B cell (primary cell): ENCODE measurements at regions not wholly inside any gene's neighbourhood (a gene's known extent, or its start where the extent isn't known, plus 50 kb on each side); places are given as distances from the start of the nearest gene placed in this dataset.

Experiments
- ATAC-seq: fragments of 200-7000 bp; cut with Tn5 transposase; one replicate; pipeline ENCODE4 v1.10.0; 2021; ENCODE audit warnings: low read depth, mild to moderate bottlenecking, moderate number of reproducible peaks, moderate library complexity
- CTCF ChIA-PET: fragments of 350-600 bp; sonication (Branson Sonifier 250); formaldehyde crosslinking; loops from one replicate; lab custom pipeline; 2021; ENCODE audit warnings: antibody characterized with exemption, inconsistent platforms; lab: Charles Lee
- POLR2A ChIA-PET: fragments of 350-600 bp; sonication (Branson Sonifier 250); formaldehyde crosslinking; loops from one replicate; lab custom pipeline; 2021; ENCODE audit warnings: antibody characterized with exemption; lab: Charles Lee
- DNase-seq: peaks from one replicate; pipeline ENCODE4 v3.0.0; 2013
- H2AFZ ChIP-seq: 2 replicates; pipeline ENCODE4 v1.6.1; 2012; ENCODE audit warnings: mild to moderate bottlenecking, low read depth, low read length; ENCODE audit not compliant: insufficient read depth, poor library complexity, severe bottlenecking
- H3K27ac ChIP-seq, 2 donors: 1 replicate in 1 of 2; 2 replicates in 1 of 2; pipeline ENCODE4 v1.5.1; 2012 to 2013; ENCODE audit warnings: low read length in 2 of 2, mild to moderate bottlenecking in 2 of 2, moderate library complexity in 1 of 2
- H3K27me3 ChIP-seq, 4 experiments: fragments of 200-600 bp in 1 of 4; sonication (generic) in 1 of 4; replicated peaks in 1 of 4; 1 replicate in 2 of 4; 2 replicates in 2 of 4; pipeline versions ENCODE4 v1.6.1 to v1.7.0; 2013 to 2016; ENCODE audit warnings: low read length in 3 of 4, mild to moderate bottlenecking in 2 of 4, mixed read lengths in 1 of 4, moderate library complexity in 1 of 4; ENCODE audit not compliant: insufficient read depth in 4 of 4, control insufficient read depth in 3 of 4; ENCODE audit errors: control extremely low read depth in 1 of 4
- H3K36me3 ChIP-seq, 2 experiments: replicated peaks in 1 of 2; 1 replicate in 1 of 2; 2 replicates in 1 of 2; pipeline versions ENCODE4 v1.6.1 to v1.7.1; 2013; ENCODE audit warnings: low read length in 1 of 2; ENCODE audit not compliant: insufficient read depth in 2 of 2, control insufficient read depth in 1 of 2; ENCODE audit errors: control extremely low read depth in 1 of 2, extremely low read depth in 1 of 2
- H3K4me1 ChIP-seq, 2 donors: fragments of 200-600 bp in 1 of 2; sonication (generic) in 1 of 2; 1 replicate in 1 of 2; 2 replicates in 1 of 2; pipeline versions ENCODE4 v1.5.1 to v1.6.1; 2013 to 2017; ENCODE audit warnings: low read length in 2 of 2; ENCODE audit not compliant: control insufficient read depth in 2 of 2, insufficient read depth in 2 of 2
- H3K4me2 ChIP-seq: replicated peaks from 2 replicates; pipeline ENCODE3; 2012; ENCODE audit warnings: mild to moderate bottlenecking, low read depth, low read length; ENCODE audit not compliant: poor library complexity, severe bottlenecking
- H3K4me3 ChIP-seq, 5 experiments: fragments of 200-600 bp in 1 of 5; sonication (generic) in 1 of 5; 1 replicate in 3 of 5; 2 replicates in 2 of 5; pipeline versions ENCODE4 v1.5.1 to v1.7.0; 2011 to 2016; ENCODE audit warnings: low read length in 4 of 5, mild to moderate bottlenecking in 4 of 5, low read depth in 2 of 5, control low read depth in 1 of 5, moderate library complexity in 1 of 5; ENCODE audit not compliant: insufficient read depth in 1 of 5; ENCODE audit errors: control extremely low read depth in 1 of 5, extremely low read depth in 1 of 5
- H3K79me2 ChIP-seq: fragments of 200-600 bp; sonication (generic); one replicate; pipeline ENCODE4 v1.6.0; 2016; ENCODE audit warnings: low read length; ENCODE audit not compliant: control insufficient read depth, insufficient read depth
- H3K9ac ChIP-seq: fragments of 200-600 bp; sonication (generic); 2 replicates; pipeline ENCODE4 v1.6.1; 2017; ENCODE audit warnings: mild to moderate bottlenecking, low read length, moderate library complexity
- H3K9me3 ChIP-seq, 3 donors: one replicate each; pipeline versions ENCODE4 v1.6.1 to v1.7.1; 2013; ENCODE audit warnings: low read length in 2 of 3; ENCODE audit not compliant: control insufficient read depth in 2 of 3, insufficient read depth in 1 of 3; ENCODE audit errors: control extremely low read depth in 1 of 3
- H4K20me1 ChIP-seq: 2 replicates; pipeline ENCODE4 v1.6.0; 2012; ENCODE audit warnings: mild to moderate bottlenecking, low read length; ENCODE audit not compliant: insufficient read depth, control insufficient read depth, poor library complexity, severe bottlenecking
- H3K27ac Mint-ChIP-seq: one replicate; pipeline ENCODE4 v1.8.0; 2021; ENCODE audit warnings: mixed read lengths
- H3K27me3 Mint-ChIP-seq: one replicate; pipeline ENCODE4 v1.8.0; 2021; ENCODE audit warnings: mixed read lengths
- H3K4me1 Mint-ChIP-seq: one replicate; pipeline ENCODE4 v1.8.0; 2021; ENCODE audit warnings: mixed read lengths
- H3K4me3 Mint-ChIP-seq: one replicate; pipeline ENCODE4 v1.8.0; 2021; ENCODE audit warnings: mixed read lengths
- H3K9me3 Mint-ChIP-seq: one replicate; pipeline ENCODE4 v1.8.0; 2022; ENCODE audit warnings: mixed read lengths; ENCODE audit not compliant: insufficient read depth
- CTCF ChIP-seq: fragments of 200-600 bp; IDR thresholded peaks from one replicate; pipeline ENCODE4 v1.8.0; 2022; ENCODE audit warnings: antibody characterized with exemption, mild to moderate bottlenecking
- EZH2 ChIP-seq: IDR thresholded peaks from 2 replicates; pipeline ENCODE4 v1.6.1; 2012; ENCODE audit warnings: borderline replicate concordance, low read depth, mild to moderate bottlenecking, moderate library complexity, low read length; ENCODE audit not compliant: insufficient read depth, poor library complexity, severe bottlenecking
- WGBS: methylation state at CpG from one replicate; pipeline ENCODE4 v1.1.5; 2013; ENCODE audit warnings: missing lambda C conversion rate; ENCODE audit not compliant: insufficient coverage; 5-methylcytosine and 5-hydroxymethylcytosine counted together
- intact Hi-C: fragments of 100-400 bp; cut with micrococcal nuclease; formaldehyde crosslinking; loops from one replicate; pipeline ENCODE4 v1.10.0; 2022

GRCh38 chr6:114588726-114589125 lies 245.9 kb upstream of the HS3ST5 start:
- ChIA-PET CTCF (no interaction called here), POLR2A (no interaction called here)
- WGBS = 94% methylated on average over 2 of the region's 5 CpGs
- no peaks in the 10 kb centered on the region for H3K79me2 ChIP-seq
- no peak overlapping the region for H3K4me3 Mint-ChIP-seq
- H3K4me1 ChIP-seq = no peaks in the 10 kb centered on the region
- no peak overlapping the region for H3K4me2 ChIP-seq
- intact Hi-C loops = no loop called here
- no peaks in the 10 kb centered on the region for H3K36me3 ChIP-seq
- DNase-seq = no peak
- H3K27ac Mint-ChIP-seq = no peak overlapping the region
- no peaks in the 10 kb centered on the region for H4K20me1 ChIP-seq
- peaks cover 6% of the 10 kb centered on the region for H3K9me3 Mint-ChIP-seq
- no peak overlapping the region for H3K27ac ChIP-seq
- no peak overlapping the region for H3K9ac ChIP-seq
- no peaks in the 10 kb centered on the region for H3K4me1 Mint-ChIP-seq
- no peaks in the 10 kb centered on the region for H3K9me3 ChIP-seq
- no peak for ATAC-seq
- H3K27me3 Mint-ChIP-seq = no peaks in the 10 kb centered on the region
- H3K4me3 ChIP-seq = no peak overlapping the region
- H2AFZ ChIP-seq = no peak overlapping the region
- TF ChIP-seq CTCF = no peak
- H3K27me3 ChIP-seq = no peaks in the 10 kb centered on the region

GRCh38 chr6:114586298-114586697 lies 243.5 kb upstream of the HS3ST5 start:
- WGBS = no CpG with 5 or more reads among the region's 2 CpGs
- H3K4me1 Mint-ChIP-seq = no peaks in the 10 kb centered on the region
- intact Hi-C loops = no loop called here

More at GRCh38 chr6:114586298-114586697, 243.5 kb upstream of the HS3ST5 start:
- Histone ChIP-seq H2AFZ (no peak overlapping the region), H3K4me3 (no peak overlapping the region), H3K9me3 (peaks cover 0 to under 1% (median 0%) of the 10 kb centered on the region in 3 donors), H4K20me1 (no peaks in the 10 kb centered on the region), H3K9ac (no peak overlapping the region), H3K4me2 (no peak overlapping the region), H3K36me3 (no peaks in the 10 kb centered on the region), H3K27ac (no peak overlapping the region), H3K4me1 (no peaks in the 10 kb centered on the region), H3K27me3 (no peaks in the 10 kb centered on the region), H3K79me2 (no peaks in the 10 kb centered on the region)
- ATAC-seq = no peak
- TF ChIP-seq EZH2 (no peak), CTCF (no peak)
- no peak for DNase-seq
- H3K9me3 Mint-ChIP-seq = peaks cover 2% of the 10 kb centered on the region
- no peaks in the 10 kb centered on the region for H3K27me3 Mint-ChIP-seq
- no peak overlapping the region for H3K27ac Mint-ChIP-seq
- no peak overlapping the region for H3K4me3 Mint-ChIP-seq
- POLR2A ChIA-PET = no interaction called here
- CTCF ChIA-PET = no interaction called here
